Panc1 (cell line): ENCODE measurements at regions not wholly inside any gene's neighbourhood (a gene's known extent, or its start where the extent isn't known, plus 50 kb on each side); places are given as distances from the start of the nearest gene placed in this dataset.

Source experiments
- ATAC-seq: fragments of 200-7000 bp; cut with Tn5 transposase; 2 replicates; pipeline ENCODE4 v1.9.1; 2020; ENCODE audit warnings: mild to moderate bottlenecking, moderate library complexity
- BruUV-seq: library from RNA; stranded (reverse); fragments of 400-500 nt; replicated peaks from 2 replicates; lab custom pipeline; 2021; lab: Mats Ljungman, UMichigan
- CTCF ChIA-PET: fragments of 300-600 bp; sonication (Branson Sonifier 250); formaldehyde crosslinking; loops from one replicate; lab custom pipeline; 2022; ENCODE audit warnings: antibody characterized with exemption; lab: Charles Lee
- POLR2A ChIA-PET: fragments of 300-600 bp; sonication (Branson Sonifier 250); formaldehyde crosslinking; loops from one replicate; lab custom pipeline; 2022; ENCODE audit warnings: antibody characterized with exemption; lab: Charles Lee
- DNase-seq: peaks from one replicate; pipeline ENCODE4 v3.0.0-alpha.2; 2010; ENCODE audit warnings: low read depth, low spot score
- H3K27ac ChIP-seq: 2 replicates; pipeline ENCODE4 v1.5.1; 2011; ENCODE audit warnings: mild to moderate bottlenecking, low read length, inconsistent platforms
- H3K27me3 ChIP-seq: fragments of 200-500 bp; sonication (Bioruptor generic); 2 replicates; pipeline ENCODE4 v1.6.0; 2014; ENCODE audit warnings: low read length, inconsistent platforms; ENCODE audit not compliant: control insufficient read depth, insufficient read depth
- H3K36me3 ChIP-seq: fragments of 200-500 bp; sonication (Bioruptor generic); 2 replicates; pipeline ENCODE4 v1.5.1; 2014; ENCODE audit warnings: inconsistent platforms, mild to moderate bottlenecking, low read length, moderate library complexity; ENCODE audit not compliant: control insufficient read depth, insufficient read depth
- H3K4me1 ChIP-seq: 2 replicates; pipeline ENCODE4 v1.5.1; 2011; ENCODE audit warnings: inconsistent platforms, mild to moderate bottlenecking, low read length, moderate library complexity; ENCODE audit not compliant: control insufficient read depth, insufficient read depth
- H3K4me3 ChIP-seq, 2 experiments: 2 replicates each; pipeline ENCODE4 v1.5.1; 2011 to 2012; ENCODE audit warnings: low read depth in 2 of 2, low read length in 2 of 2, mild to moderate bottlenecking in 2 of 2, inconsistent platforms in 1 of 2, moderate library complexity in 1 of 2
- H3K9me3 ChIP-seq: fragments of 200-500 bp; sonication (Bioruptor generic); 2 replicates; pipeline ENCODE4 v1.5.1; 2014; ENCODE audit warnings: low read depth, mild to moderate bottlenecking, inconsistent platforms, low read length, moderate library complexity; ENCODE audit not compliant: control insufficient read depth, insufficient read depth
- CTCF ChIP-seq: fragments of 450-650 bp; IDR thresholded peaks from 2 replicates; pipeline ENCODE4 v1.5.1; 2017; ENCODE audit warnings: mild to moderate bottlenecking
- POLR2AphosphoS5 ChIP-seq: IDR thresholded peaks from 2 replicates; pipeline ENCODE4 v1.6.1; 2012; ENCODE audit warnings: mild to moderate bottlenecking, low read depth, low read length, moderate library complexity
- REST ChIP-seq, 2 experiments: IDR thresholded peaks; 2 replicates each; pipeline ENCODE4 v1.6.1; 2011 to 2012; ENCODE audit warnings: low read depth in 2 of 2, control low read depth in 1 of 2, low read length in 1 of 2, mild to moderate bottlenecking in 1 of 2, moderate library complexity in 1 of 2; ENCODE audit not compliant: insufficient read depth in 1 of 2
- SIN3A ChIP-seq: IDR thresholded peaks from 2 replicates; pipeline ENCODE4 v1.6.1; 2012; ENCODE audit warnings: low read depth, mild to moderate bottlenecking, low read length, moderate library complexity, borderline replicate concordance; ENCODE audit not compliant: insufficient read depth
- TCF7L2 ChIP-seq: IDR thresholded peaks from 2 replicates; pipeline ENCODE4 v1.6.1; 2011; ENCODE audit warnings: mild to moderate bottlenecking, low read depth, low read length, inconsistent platforms
- in situ Hi-C: cut with HindIII; loops from 2 replicates; pipeline ENCODE4 v1.10.0; 2016; ENCODE audit warnings: low sequenced_read_pairs, low pct_unique_long_range_greater_than_20kb
- intact Hi-C: fragments of 100-400 bp; cut with micrococcal nuclease; formaldehyde crosslinking; loops from one replicate; pipeline ENCODE4 v1.10.0; 2022; ENCODE audit not compliant: unreplicated experiment

- ATAC-seq (no peak), DNase-seq (no peak)
- ChIA-PET POLR2A (no interaction called here), CTCF (no interaction called here)
- in situ Hi-C loops = no loop called here
- Histone ChIP-seq H3K4me1 (no peaks in the 10 kb centered on the region), H3K9me3 (no peaks in the 10 kb centered on the region), H3K27ac (no peak overlapping the region), H3K36me3 (no peaks in the 10 kb centered on the region), H3K4me3 (no peak overlapping the region), H3K27me3 (no peaks in the 10 kb centered on the region)
- intact Hi-C loops = no loop called here
- no TSS peak for BruUV-seq
- TF ChIP-seq POLR2AphosphoS5 (no peak), SIN3A (no peak), TCF7L2 (no peak), CTCF (no peak), REST (IDR thresholded peaks at IDR 0.05; ENCODE audit: insufficient read depth in 1 of 2, low read depth in 2 of 2, low read length in 1 of 2) (no peak)
These were observed 268.4 kb downstream of the HINT1 start for GRCh38 chr5:130896636-130897035.

GRCh38 chr5:130893006-130893405, 272.1 kb downstream of the HINT1 start:
- no TSS peak for BruUV-seq
- DNase-seq (no peak), ATAC-seq (no peak)
- in situ Hi-C loops = no loop called here
- no peak overlapping the region for H3K4me3 ChIP-seq
- POLR2A ChIA-PET = no interaction called here
- H3K27me3 ChIP-seq = no peaks in the 10 kb centered on the region
- H3K36me3 ChIP-seq = no peaks in the 10 kb centered on the region
- TF ChIP-seq SIN3A (no peak), CTCF (no peak), TCF7L2 (no peak), POLR2AphosphoS5 (no peak), REST (IDR thresholded peaks at IDR 0.05; ENCODE audit: insufficient read depth in 1 of 2, low read depth in 2 of 2, low read length in 1 of 2) (no peak)
- no peaks in the 10 kb centered on the region for H3K4me1 ChIP-seq
- no peak overlapping the region for H3K27ac ChIP-seq
- intact Hi-C loops = no loop called here
- CTCF ChIA-PET = interaction anchor here (0.6 kb wide), 1 partner anchor 522 kb away, joined by 3 read pairs; no protein-coding TSS in a partner anchor
- H3K9me3 ChIP-seq = no peaks in the 10 kb centered on the region
